ENCODE measurements at regions not wholly inside any gene's neighbourhood (a gene's known extent, or its start where the extent isn't known, plus 50 kb on each side); places are given as distances from the start of the nearest gene placed in this dataset.

- DNase-seq (ENCODE audit: low read depth): no peak
These were observed 473.3 kb downstream of the MRPL39 start for GRCh38 chr21:25133939-25134338.

DNA sequence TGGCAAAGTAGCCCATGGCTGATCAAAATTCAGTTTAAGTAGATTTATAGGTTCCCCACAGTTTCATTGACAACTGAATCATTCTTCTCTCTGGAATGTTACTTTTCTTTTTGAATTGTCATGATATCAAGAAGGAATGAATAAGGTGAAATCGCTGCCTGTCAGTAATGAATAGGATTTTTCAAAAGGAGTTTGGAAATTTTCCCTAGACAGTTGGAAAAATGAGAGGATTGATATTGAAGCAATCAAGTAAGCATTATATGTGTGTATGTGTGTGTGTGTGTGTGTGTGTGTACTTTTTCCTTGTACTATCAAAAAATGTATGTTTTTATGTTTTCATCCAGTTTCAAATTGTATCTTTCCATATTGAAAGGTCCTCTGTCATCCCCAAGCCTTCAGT, 479.5 kb downstream of the MRPL39 start:
- DNase-seq (ENCODE audit: low read depth): no peak

- DNase-seq (ENCODE audit: low read depth): no peak
These were observed 480.3 kb downstream of the MRPL39 start for GRCh38 chr21:25127007-25127406.

GRCh38 chr21:25126564-25126963, 480.7 kb downstream of the MRPL39 start:
- no peak for DNase-seq (ENCODE audit: low read depth)

DNA sequence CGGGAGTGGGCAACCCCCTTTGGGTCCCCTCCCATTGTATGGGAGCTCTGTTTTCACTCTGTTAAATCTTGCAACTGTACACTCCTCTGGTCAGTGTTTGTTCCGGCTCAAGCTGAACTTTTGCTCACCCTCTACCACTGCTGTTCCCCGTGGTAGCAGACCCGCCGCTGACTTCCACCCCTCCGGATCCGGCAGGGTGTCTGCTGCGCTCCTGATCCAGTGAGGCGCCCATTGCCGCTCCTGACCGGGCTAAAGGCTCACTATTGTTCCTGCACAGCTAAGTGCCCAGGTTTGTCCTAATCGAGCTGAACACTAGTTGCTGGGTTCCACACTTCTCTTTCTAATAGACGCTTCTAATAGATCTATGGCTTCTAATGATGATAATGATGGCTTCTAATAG, 488.6 kb downstream of the MRPL39 start:
- no peak for DNase-seq (ENCODE audit: low read depth)

DNA sequence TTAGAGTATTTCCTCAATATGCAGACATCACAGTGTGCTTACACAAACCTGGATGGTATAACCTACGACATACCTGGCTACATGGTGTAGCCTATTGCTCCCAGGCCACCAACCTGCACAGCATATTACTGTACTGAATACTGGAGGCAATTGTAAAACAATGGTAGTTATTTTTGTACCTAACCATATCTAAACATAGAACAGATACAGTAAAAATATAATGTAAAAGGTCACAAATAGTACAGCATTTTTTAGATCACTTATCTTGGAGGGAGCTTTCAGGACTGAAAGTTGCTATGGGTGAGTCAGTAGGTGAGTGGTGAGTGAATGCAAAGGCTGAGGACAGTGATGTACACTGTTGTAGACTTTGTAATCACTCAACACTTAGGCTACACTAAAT, 492.3 kb downstream of the MRPL39 start:
- DNase-seq (ENCODE audit: low read depth): no peak

DNA sequence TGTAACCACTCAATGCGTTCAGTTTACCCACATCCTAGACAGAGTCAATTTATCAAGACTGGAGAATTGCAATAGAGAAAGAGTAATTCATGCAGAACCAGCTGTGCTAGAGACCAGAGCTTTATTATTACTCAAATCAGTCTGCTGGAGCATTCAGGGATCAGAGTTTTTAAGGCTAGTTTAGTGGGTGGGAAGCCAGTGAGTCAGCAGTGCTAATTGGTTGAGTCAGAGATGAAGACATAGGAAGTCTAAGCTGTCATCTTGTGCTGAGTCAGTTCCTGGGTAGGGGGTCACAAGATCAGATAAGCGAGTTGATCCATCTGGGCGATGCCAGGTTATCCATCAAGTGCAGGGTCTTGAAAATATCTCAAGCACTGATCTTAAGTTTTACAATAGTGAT, 499.6 kb downstream of the MRPL39 start:
- no peak for DNase-seq (ENCODE audit: low read depth)

DNA sequence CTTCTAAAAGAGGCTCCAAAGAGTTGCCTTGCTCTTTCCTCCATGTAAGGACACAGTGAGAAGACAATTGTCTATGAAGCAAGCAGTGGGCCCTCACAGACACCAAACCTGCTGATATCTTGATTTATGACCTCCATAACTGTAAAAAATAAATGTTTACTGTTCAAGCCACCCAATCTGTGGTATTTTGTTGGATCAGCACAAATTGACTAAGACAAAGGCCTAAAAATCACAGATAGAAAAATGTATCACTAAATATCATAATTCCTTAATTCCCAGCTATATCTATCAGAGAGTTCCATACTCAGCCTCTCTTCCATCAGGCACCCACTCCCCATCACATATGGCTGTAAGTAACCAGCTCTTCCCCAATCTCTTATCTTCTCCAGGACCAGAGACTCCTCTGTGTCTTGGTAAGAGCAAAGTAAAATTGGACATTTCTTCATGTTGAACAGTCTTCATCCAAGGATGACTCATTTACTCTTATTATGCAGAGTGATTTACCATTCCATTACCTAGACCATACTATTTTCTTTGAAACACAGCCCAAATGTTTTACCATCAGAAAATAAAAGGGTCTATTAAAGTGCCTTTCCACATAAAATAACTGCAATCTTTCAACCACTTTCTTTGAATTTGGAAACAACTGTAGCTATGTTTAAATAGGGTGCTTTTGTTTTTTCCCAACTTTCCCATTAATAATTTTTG, 503.6 kb downstream of the MRPL39 start:
- DNase-seq (ENCODE audit: low read depth): no peak

DNA sequence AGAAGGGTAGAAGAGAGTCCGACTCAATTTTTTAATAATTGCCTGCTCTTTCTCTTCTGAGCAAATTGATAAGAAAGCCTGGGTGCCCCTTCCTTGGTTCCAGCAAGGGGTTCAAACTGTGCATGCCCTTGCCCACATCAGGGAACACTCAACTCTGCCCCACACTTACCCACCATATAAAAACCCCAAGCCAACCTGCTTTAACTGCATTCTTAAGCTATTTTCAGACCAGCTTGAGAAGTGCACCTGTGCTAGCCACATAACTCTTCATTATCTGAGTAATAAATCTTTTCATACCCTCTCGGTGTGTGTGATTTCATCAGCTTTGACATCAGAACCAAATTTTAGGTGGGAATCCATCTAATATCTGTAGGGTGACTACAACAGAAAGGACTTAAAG, 509.6 kb downstream of the MRPL39 start:
- no peak for DNase-seq (ENCODE audit: low read depth)

DNA sequence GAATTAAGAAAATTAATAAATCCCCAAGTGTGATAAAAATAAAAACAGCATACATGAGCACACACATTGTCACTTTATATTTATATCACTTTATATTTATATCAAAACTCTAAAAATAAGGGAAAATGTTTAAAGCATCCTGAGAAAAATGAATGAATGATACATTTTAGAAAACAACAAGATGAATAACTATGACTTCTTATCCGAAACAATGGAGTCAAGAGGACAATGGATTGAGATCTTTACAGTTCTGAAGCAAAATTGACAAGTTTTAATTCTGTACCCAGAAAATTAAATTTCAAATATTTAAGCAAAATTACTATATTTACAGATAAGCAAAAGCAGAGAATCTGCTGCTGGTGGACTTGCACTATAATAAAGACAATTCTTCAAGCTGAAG, 512.6 kb downstream of the MRPL39 start:
- DNase-seq (ENCODE audit: low read depth): no peak

- DNase-seq (ENCODE audit: low read depth): no peak
These were observed 514.8 kb downstream of the MRPL39 start for GRCh38 chr21:25092441-25093011.

GRCh38 chr21:25081096-25081495, 526.2 kb downstream of the MRPL39 start:
- no peak for DNase-seq (ENCODE audit: low read depth)

- DNase-seq (ENCODE audit: low read depth): no peak
These were observed 526.6 kb downstream of the MRPL39 start for GRCh38 chr21:25080661-25081060.

DNA sequence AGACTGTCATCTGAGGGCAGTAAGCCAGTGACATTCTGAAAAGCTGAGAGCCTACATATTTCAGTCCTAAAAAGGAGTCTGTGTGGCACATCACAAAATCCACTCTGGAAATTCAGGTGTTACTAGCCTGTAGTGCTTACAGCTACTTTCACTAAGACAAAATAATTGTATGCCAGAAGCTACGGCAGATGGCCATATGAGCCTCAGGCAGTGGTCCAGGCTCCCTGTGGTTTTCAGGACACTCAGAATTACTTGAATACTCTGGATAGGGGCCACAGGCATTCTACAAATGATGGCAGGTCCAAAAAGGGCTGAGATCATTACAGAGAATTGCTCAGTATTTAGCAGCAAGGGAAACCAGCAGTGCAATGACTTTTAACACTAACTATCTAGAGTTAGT, 527.1 kb downstream of the MRPL39 start:
- DNase-seq (ENCODE audit: low read depth): no peak

DNA sequence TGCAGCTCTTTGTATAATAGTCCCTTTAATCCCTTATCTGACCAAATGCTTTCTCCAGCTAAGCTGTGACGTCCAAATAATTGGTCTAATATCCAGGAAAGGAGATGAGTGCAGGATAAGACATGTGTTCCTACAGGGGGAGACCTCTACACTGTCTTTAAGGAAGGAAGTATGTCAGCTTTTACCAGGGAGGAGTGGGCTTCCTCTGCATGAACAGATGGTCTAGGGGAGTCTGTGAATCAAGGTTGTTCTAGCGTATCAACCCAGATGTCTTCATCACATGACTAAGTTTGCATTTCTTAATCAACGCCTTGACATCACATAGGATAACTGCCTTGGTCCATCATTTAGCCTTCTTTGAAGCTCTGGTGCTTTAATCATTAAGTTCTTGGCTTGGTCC, 528.2 kb downstream of the MRPL39 start:
- DNase-seq (ENCODE audit: low read depth): no peak

GRCh38 chr21:25062061-25062460, 545.2 kb downstream of the MRPL39 start:
- no peak for DNase-seq (ENCODE audit: low read depth)

DNA sequence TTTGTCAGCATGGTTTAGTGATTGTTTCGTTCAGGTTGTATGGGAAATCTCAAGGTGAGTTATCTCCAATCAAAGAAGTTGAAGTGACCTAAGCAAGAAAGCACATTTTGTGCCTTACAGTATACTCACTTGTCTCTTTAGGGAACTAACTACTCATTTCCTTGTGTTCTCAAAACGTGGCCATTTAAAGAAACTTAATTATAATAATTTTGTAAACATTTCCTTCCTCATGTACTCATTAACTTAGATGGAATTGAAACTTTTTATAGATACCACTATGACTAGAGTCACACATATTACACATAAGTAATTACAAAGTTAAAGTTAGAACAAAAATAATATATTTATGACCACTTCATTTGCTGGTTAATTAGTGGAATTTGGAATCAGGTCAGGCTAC, 552.6 kb downstream of the MRPL39 start:
- DNase-seq (ENCODE audit: low read depth): no peak

GRCh38 chr21:25039461-25040380, 567.6 kb downstream of the MRPL39 start:
- DNase-seq (ENCODE audit: low read depth): no peak

- no peak for DNase-seq (ENCODE audit: low read depth)
These were observed 570.5 kb downstream of the MRPL39 start for GRCh38 chr21:25036775-25037174.

DNA sequence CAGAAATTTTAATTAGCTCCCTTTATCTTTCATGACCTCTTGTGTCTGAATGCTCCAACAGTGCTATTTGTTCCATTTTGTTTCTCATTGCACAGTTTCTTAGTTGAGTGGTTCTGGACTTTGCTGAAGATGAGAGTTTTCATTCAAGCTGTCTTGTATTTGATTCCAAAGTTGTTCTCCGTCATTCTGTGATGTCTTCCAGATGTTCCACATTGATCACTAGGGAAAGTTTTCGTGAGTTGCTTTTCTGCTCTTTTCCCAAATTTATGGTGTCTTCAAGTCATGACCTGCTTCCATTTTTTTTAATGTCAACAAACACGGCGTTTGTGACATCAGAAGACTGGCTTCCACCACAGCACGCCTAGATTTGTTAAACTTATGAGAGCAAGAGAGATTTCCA, 575.5 kb downstream of the MRPL39 start:
- no peak for DNase-seq (ENCODE audit: low read depth)

- no peak for DNase-seq (ENCODE audit: low read depth)
These were observed 577.7 kb downstream of the MRPL39 start for GRCh38 chr21:25029580-25029979.

DNA sequence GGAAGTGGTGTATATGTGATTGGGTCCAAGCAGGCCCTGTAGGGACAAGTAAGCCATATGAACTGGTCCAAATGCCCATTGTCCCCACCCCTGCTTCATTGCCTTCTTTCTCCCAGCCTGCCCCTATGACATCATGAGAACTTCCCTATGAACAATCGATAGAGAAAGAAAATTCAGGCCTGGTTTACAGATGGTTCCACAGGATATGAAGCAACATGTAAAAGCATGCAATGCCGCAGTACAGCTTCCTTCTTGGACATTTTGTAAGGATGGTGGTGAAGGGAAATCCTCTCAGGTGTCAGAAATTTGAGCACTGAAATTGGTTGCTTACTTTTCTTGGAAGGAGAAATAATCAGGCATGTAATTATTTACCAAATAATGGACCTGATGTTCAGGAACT, 581.7 kb downstream of the MRPL39 start:
- DNase-seq (ENCODE audit: low read depth): no peak

- no peak for DNase-seq (ENCODE audit: low read depth)
These were observed 582.6 kb downstream of the MRPL39 start for GRCh38 chr21:25024639-25025038.
